CD4-positive, CD25-positive, alpha-beta regulatory T cell (primary cell): ENCODE measurements at regions not wholly inside any gene's neighbourhood (a gene's known extent, or its start where the extent isn't known, plus 50 kb on each side); places are given as distances from the start of the nearest gene placed in this dataset.
"Not testable (repeated sequence)": the region's sequence is repeated elsewhere in the genome, so short reads cannot be mapped to it uniquely, and the experiment has no call there.

Experiments used
- ATAC-seq, 2 donors: fragments of 150-1000 bp; cut with Tn5 transposase; one replicate each; pipeline ENCODE4 v1.10.0; 2021; ENCODE audit warnings: low read depth in 2 of 2, moderate number of reproducible peaks in 2 of 2, moderate library complexity in 1 of 2
- DNase-seq, 3 donors: peaks; one replicate each; pipeline versions ENCODE4 v3.0.0 to v3.0.0-alpha.2; 2012 to 2022; ENCODE audit warnings: mixed read lengths in 1 of 3
- H3K27ac ChIP-seq: one replicate; pipeline ENCODE4 v1.7.0; 2013; ENCODE audit warnings: mild to moderate bottlenecking, low read length; ENCODE audit not compliant: insufficient read depth, poor library complexity, severe bottlenecking
- H3K27me3 ChIP-seq: one replicate; pipeline ENCODE4 v1.7.0; 2013; ENCODE audit warnings: low read length; ENCODE audit not compliant: control insufficient read depth, insufficient read depth
- H3K36me3 ChIP-seq: one replicate; pipeline ENCODE4 v1.7.0; 2013; ENCODE audit warnings: mild to moderate bottlenecking, low read length, moderate library complexity; ENCODE audit not compliant: control insufficient read depth, insufficient read depth
- H3K4me1 ChIP-seq: 2 replicates; pipeline ENCODE4 v1.7.0; 2013; ENCODE audit warnings: mild to moderate bottlenecking, low read length; ENCODE audit not compliant: insufficient read depth, control insufficient read depth, poor library complexity, severe bottlenecking
- H3K4me3 ChIP-seq: one replicate; pipeline ENCODE4 v1.7.0; 2013; ENCODE audit warnings: low read depth, mild to moderate bottlenecking, low read length, moderate library complexity
- H3K9me3 ChIP-seq, 2 experiments: 1 replicate in 1 of 2; 2 replicates in 1 of 2; pipeline ENCODE4 v1.7.0; 2013; ENCODE audit warnings: low read length in 2 of 2, mild to moderate bottlenecking in 1 of 2, moderate library complexity in 1 of 2; ENCODE audit not compliant: control insufficient read depth in 2 of 2
- H3K27ac Mint-ChIP-seq, 3 donors: one replicate each; pipeline ENCODE4 v1.8.0; 2020 to 2022; ENCODE audit warnings: mild to moderate bottlenecking in 3 of 3, mixed read lengths in 3 of 3, moderate library complexity in 2 of 3
- H3K27me3 Mint-ChIP-seq: one replicate; pipeline ENCODE4 v1.8.0; 2022; ENCODE audit warnings: mild to moderate bottlenecking, mixed read lengths
- H3K36me3 Mint-ChIP-seq: one replicate; pipeline ENCODE4 v1.8.0; 2020; ENCODE audit warnings: mixed read lengths
- H3K4me1 Mint-ChIP-seq, 4 donors: one replicate each; pipeline ENCODE4 v1.8.0; 2020 to 2022; ENCODE audit warnings: mixed read lengths in 4 of 4, mild to moderate bottlenecking in 1 of 4
- H3K4me3 Mint-ChIP-seq, 4 donors: one replicate each; pipeline ENCODE4 v1.8.0; 2020 to 2022; ENCODE audit warnings: mild to moderate bottlenecking in 4 of 4, mixed read lengths in 4 of 4, moderate library complexity in 3 of 4
- H3K9me3 Mint-ChIP-seq, 7 donors: one replicate each; pipeline ENCODE4 v1.8.0; 2020 to 2022; ENCODE audit warnings: mixed read lengths in 7 of 7, mild to moderate bottlenecking in 3 of 7, moderate library complexity in 2 of 7

- H3K4me1 ChIP-seq, ATAC-seq, H3K4me3 Mint-ChIP-seq, H3K9me3 Mint-ChIP-seq, H3K27ac ChIP-seq, H3K4me1 Mint-ChIP-seq, H3K36me3 Mint-ChIP-seq, H3K27ac Mint-ChIP-seq, H3K27me3 ChIP-seq, DNase-seq, H3K9me3 ChIP-seq, H3K4me3 ChIP-seq, H3K36me3 ChIP-seq, H3K27me3 Mint-ChIP-seq: not testable (repeated sequence)
Observed at GRCh38 chr14:105630935-105631779, 104.8 kb downstream of the TMEM121 start.

GRCh38 chr14:105632010-105632409, 105.6 kb downstream of the TMEM121 start:
- H3K27me3 ChIP-seq, result no peaks in the 10 kb centered on the region
- H3K9me3 Mint-ChIP-seq, result peaks cover 0 to 9% (median 3%) of the 10 kb centered on the region in 7 donors
- H3K27ac ChIP-seq, result no peak overlapping the region
- no peaks in the 10 kb centered on the region for H3K4me1 Mint-ChIP-seq
- H3K4me1 ChIP-seq, result no peaks in the 10 kb centered on the region
- no peak for DNase-seq
- H3K27me3 Mint-ChIP-seq, result no peaks in the 10 kb centered on the region
- no peak overlapping the region for H3K4me3 ChIP-seq
- H3K4me3 Mint-ChIP-seq, result no peak overlapping the region
- ATAC-seq, result no peak
- H3K36me3 ChIP-seq, result no peaks in the 10 kb centered on the region
- no peak overlapping the region for H3K27ac Mint-ChIP-seq
- H3K9me3 ChIP-seq, result peaks cover 0 to 6% of the 10 kb centered on the region in 2 experiments
- H3K36me3 Mint-ChIP-seq, result no peaks in the 10 kb centered on the region

GRCh38 chr14:105633596-105633995, 107.2 kb downstream of the TMEM121 start:
- not testable (repeated sequence) for H3K27me3 ChIP-seq, H3K36me3 Mint-ChIP-seq, H3K4me3 Mint-ChIP-seq, H3K9me3 ChIP-seq, H3K4me3 ChIP-seq, ATAC-seq, H3K27ac Mint-ChIP-seq, DNase-seq, H3K36me3 ChIP-seq, H3K27ac ChIP-seq, H3K4me1 Mint-ChIP-seq, H3K4me1 ChIP-seq, H3K27me3 Mint-ChIP-seq, H3K9me3 Mint-ChIP-seq

- Mint-ChIP-seq H3K4me1 (no peaks in the 10 kb centered on the region), H3K4me3 (no peak overlapping the region), H3K9me3 (peaks cover 0 to 9% (median 3%) of the 10 kb centered on the region in 7 donors), H3K27ac (no peak overlapping the region), H3K27me3 (no peaks in the 10 kb centered on the region), H3K36me3 (no peaks in the 10 kb centered on the region)
- Histone ChIP-seq H3K4me1 (no peaks in the 10 kb centered on the region), H3K27ac (no peak overlapping the region), H3K27me3 (no peaks in the 10 kb centered on the region), H3K9me3 (peaks cover 0 to 6% of the 10 kb centered on the region in 2 experiments), H3K36me3 (no peaks in the 10 kb centered on the region), H3K4me3 (no peak overlapping the region)
- DNase-seq, result no peak
- no peak for ATAC-seq
Observed at GRCh38 chr14:105635560-105635959, 109.2 kb downstream of the TMEM121 start.

GRCh38 chr14:105636021-105636420, 109.6 kb downstream of the TMEM121 start:
- not testable (repeated sequence) for H3K36me3 ChIP-seq, H3K27me3 ChIP-seq, H3K9me3 ChIP-seq, H3K27ac ChIP-seq, H3K4me3 ChIP-seq, H3K27ac Mint-ChIP-seq, H3K36me3 Mint-ChIP-seq, H3K4me1 Mint-ChIP-seq, H3K4me3 Mint-ChIP-seq, ATAC-seq, DNase-seq, H3K27me3 Mint-ChIP-seq, H3K4me1 ChIP-seq, H3K9me3 Mint-ChIP-seq

- DNase-seq (no peak), ATAC-seq (no peak)
- H3K9me3 ChIP-seq, result peaks cover 0 to 5% of the 10 kb centered on the region in 2 experiments
- no peak overlapping the region for H3K27ac ChIP-seq
- Mint-ChIP-seq H3K9me3 (peaks cover 0 to 9% (median 2%) of the 10 kb centered on the region in 7 donors), H3K4me3 (no peak overlapping the region), H3K27ac (no peak overlapping the region), H3K27me3 (no peaks in the 10 kb centered on the region), H3K4me1 (no peaks in the 10 kb centered on the region), H3K36me3 (no peaks in the 10 kb centered on the region)
- no peaks in the 10 kb centered on the region for H3K36me3 ChIP-seq
- no peak overlapping the region for H3K4me3 ChIP-seq
- H3K4me1 ChIP-seq, result no peaks in the 10 kb centered on the region
- no peaks in the 10 kb centered on the region for H3K27me3 ChIP-seq
Observed at GRCh38 chr14:105636935-105637334, 110.6 kb downstream of the TMEM121 start.

- not testable (repeated sequence) for H3K9me3 ChIP-seq, H3K27me3 Mint-ChIP-seq, H3K27ac ChIP-seq, H3K36me3 Mint-ChIP-seq, H3K27me3 ChIP-seq, H3K4me1 ChIP-seq, DNase-seq, ATAC-seq, H3K27ac Mint-ChIP-seq, H3K9me3 Mint-ChIP-seq, H3K4me1 Mint-ChIP-seq, H3K4me3 ChIP-seq, H3K36me3 ChIP-seq, H3K4me3 Mint-ChIP-seq
Observed at GRCh38 chr14:105637345-105637744, 111.0 kb downstream of the TMEM121 start.
